ENCODE measurements at regions not wholly inside any gene's neighbourhood (a gene's known extent, or its start where the extent isn't known, plus 50 kb on each side); places are given as distances from the start of the nearest gene placed in this dataset.

DNA sequence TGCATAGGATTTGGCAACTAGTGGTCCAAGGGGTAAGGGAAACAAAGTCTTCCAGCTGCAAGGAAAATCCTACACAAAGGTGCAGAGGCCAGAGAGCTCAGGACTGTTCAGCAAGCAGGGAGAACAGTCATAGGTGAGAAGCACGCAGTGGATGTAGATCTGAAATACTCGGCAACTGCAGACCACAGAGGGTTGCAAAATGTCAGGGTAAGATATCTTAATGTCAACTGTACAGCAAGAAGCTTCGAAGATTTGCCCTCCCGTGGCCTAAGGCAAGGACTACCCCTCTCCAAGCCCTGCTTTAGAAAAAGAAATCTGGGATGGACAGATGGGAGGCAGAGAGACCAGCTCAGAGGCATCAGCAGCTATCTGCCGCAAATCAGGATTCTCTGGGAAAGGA lies 153.4 kb upstream of the IRF2BP2 start:
- TF ChIP-seq, protein P1, sequence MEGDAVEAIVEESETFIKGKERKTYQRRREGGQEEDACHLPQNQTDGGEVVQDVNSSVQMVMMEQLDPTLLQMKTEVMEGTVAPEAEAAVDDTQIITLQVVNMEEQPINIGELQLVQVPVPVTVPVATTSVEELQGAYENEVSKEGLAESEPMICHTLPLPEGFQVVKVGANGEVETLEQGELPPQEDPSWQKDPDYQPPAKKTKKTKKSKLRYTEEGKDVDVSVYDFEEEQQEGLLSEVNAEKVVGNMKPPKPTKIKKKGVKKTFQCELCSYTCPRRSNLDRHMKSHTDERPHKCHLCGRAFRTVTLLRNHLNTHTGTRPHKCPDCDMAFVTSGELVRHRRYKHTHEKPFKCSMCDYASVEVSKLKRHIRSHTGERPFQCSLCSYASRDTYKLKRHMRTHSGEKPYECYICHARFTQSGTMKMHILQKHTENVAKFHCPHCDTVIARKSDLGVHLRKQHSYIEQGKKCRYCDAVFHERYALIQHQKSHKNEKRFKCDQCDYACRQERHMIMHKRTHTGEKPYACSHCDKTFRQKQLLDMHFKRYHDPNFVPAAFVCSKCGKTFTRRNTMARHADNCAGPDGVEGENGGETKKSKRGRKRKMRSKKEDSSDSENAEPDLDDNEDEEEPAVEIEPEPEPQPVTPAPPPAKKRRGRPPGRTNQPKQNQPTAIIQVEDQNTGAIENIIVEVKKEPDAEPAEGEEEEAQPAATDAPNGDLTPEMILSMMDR (IDR thresholded peaks at IDR 0.05; ENCODE audit: insufficient read depth, low read depth, low read length) = no peak
- no peak for TF ChIP-seq EZH2 (IDR thresholded peaks at IDR 0.05; ENCODE audit: insufficient read depth, low read length)

All from astrocyte (in vitro differentiated cells and primary cell).